UCSD-AML1 (cell line): ENCODE measurements at regions not wholly inside any gene's neighbourhood (a gene's known extent, or its start where the extent isn't known, plus 50 kb on each side); places are given as distances from the start of the nearest gene placed in this dataset.

Experiments used
- DNase-seq: peaks from one replicate; lab custom pipeline; 2025; ENCODE audit not compliant: unreplicated experiment; lab: John Stamatoyannopoulos, UW

- no peak for DNase-seq
These were observed 454.3 kb downstream of the HAPSTR1 start for GRCh38 chr16:9545522-9546437.

GRCh38 chr16:9546438-9546786 is 455.0 kb downstream of the HAPSTR1 start:
- no peak for DNase-seq

GRCh38 chr16:9549487-9549886 is 458.0 kb downstream of the HAPSTR1 start:
- no peak for DNase-seq

- DNase-seq = no peak
These were observed 463.6 kb downstream of the HAPSTR1 start for GRCh38 chr16:9555051-9555450.

GRCh38 chr16:9556949-9557665 is 465.7 kb downstream of the HAPSTR1 start:
- DNase-seq = no peak

- DNase-seq = no peak
These were observed 466.3 kb downstream of the HAPSTR1 start for GRCh38 chr16:9557713-9558112.

- no peak for DNase-seq
These were observed 474.7 kb downstream of the HAPSTR1 start for GRCh38 chr16:9566099-9566498.

- DNase-seq = no peak
These were observed 476.2 kb downstream of the HAPSTR1 start for GRCh38 chr16:9567666-9568065.

GRCh38 chr16:9568261-9568660 is 476.8 kb downstream of the HAPSTR1 start:
- DNase-seq = no peak

GRCh38 chr16:9570521-9570920 is 479.1 kb downstream of the HAPSTR1 start:
- DNase-seq = no peak

GRCh38 chr16:9578459-9578858 is 487.0 kb downstream of the HAPSTR1 start:
- DNase-seq = no peak

GRCh38 chr16:9580025-9580424 is 488.6 kb downstream of the HAPSTR1 start:
- DNase-seq = no peak

GRCh38 chr16:9593440-9593839 is 502.0 kb downstream of the HAPSTR1 start:
- no peak for DNase-seq

GRCh38 chr16:9594047-9594446 is 502.6 kb downstream of the HAPSTR1 start:
- no peak for DNase-seq

- no peak for DNase-seq
These were observed 503.5 kb downstream of the HAPSTR1 start for GRCh38 chr16:9594946-9595345.

GRCh38 chr16:9595393-9595792 is 503.9 kb downstream of the HAPSTR1 start:
- no peak for DNase-seq

GRCh38 chr16:9596788-9597187 is 505.3 kb downstream of the HAPSTR1 start:
- DNase-seq = no peak

GRCh38 chr16:9597967-9598730 is 506.7 kb downstream of the HAPSTR1 start:
- no peak for DNase-seq

- no peak for DNase-seq
These were observed 507.3 kb downstream of the HAPSTR1 start for GRCh38 chr16:9598731-9599083.

- no peak for DNase-seq
These were observed 508.1 kb downstream of the HAPSTR1 start for GRCh38 chr16:9599415-9600120.

GRCh38 chr16:9602189-9602588 is 510.7 kb downstream of the HAPSTR1 start:
- DNase-seq = no peak
